Smooth muscle cell (in vitro differentiated cells): ENCODE measurements at regions not wholly inside any gene's neighbourhood (a gene's known extent, or its start where the extent isn't known, plus 50 kb on each side); places are given as distances from the start of the nearest gene placed in this dataset.

ENCODE experiments used
- DNase-seq: peaks from one replicate; lab custom pipeline; 2025; ENCODE audit not compliant: unreplicated experiment; lab: John Stamatoyannopoulos, UW
- H2AFZ ChIP-seq: fragments of 200-600 bp; sonication (generic); 2 replicates; pipeline ENCODE4 v1.6.0; 2016; ENCODE audit warnings: antibody characterized with exemption, low read depth, mild to moderate bottlenecking
- H3F3A ChIP-seq: fragments of 200-600 bp; sonication (generic); 2 replicates; pipeline ENCODE4 v1.6.0; 2017; ENCODE audit warnings: antibody characterized with exemption, low read depth
- H3K27ac ChIP-seq: fragments of 200-600 bp; sonication (generic); 2 replicates; pipeline ENCODE4 v1.5.1; 2016; ENCODE audit warnings: low read depth, mild to moderate bottlenecking
- H3K27me3 ChIP-seq: fragments of 200-600 bp; sonication (generic); 2 replicates; pipeline ENCODE4 v1.6.1; 2016; ENCODE audit warnings: low read depth, mild to moderate bottlenecking
- H3K36me3 ChIP-seq: fragments of 200-600 bp; sonication (generic); 2 replicates; pipeline ENCODE4 v1.5.1; 2016; ENCODE audit warnings: low read depth
- H3K4me1 ChIP-seq: fragments of 200-600 bp; sonication (generic); 2 replicates; pipeline ENCODE4 v1.5.1; 2016; ENCODE audit warnings: low read depth
- H3K4me2 ChIP-seq: fragments of 200-600 bp; sonication (generic); 2 replicates; pipeline ENCODE4 v1.6.0; 2016; ENCODE audit warnings: mild to moderate bottlenecking
- H3K4me3 ChIP-seq: fragments of 200-600 bp; sonication (generic); 2 replicates; pipeline ENCODE4 v1.5.1; 2016; ENCODE audit warnings: mild to moderate bottlenecking
- H3K79me2 ChIP-seq: fragments of 200-600 bp; sonication (generic); 2 replicates; pipeline ENCODE4 v1.6.0; 2016; ENCODE audit warnings: low read depth, mild to moderate bottlenecking
- H3K9ac ChIP-seq: fragments of 200-600 bp; sonication (generic); 2 replicates; pipeline ENCODE4 v1.6.0; 2016; ENCODE audit warnings: low read depth
- H3K9me3 ChIP-seq: fragments of 200-600 bp; sonication (generic); replicated peaks from 2 replicates; pipeline ENCODE4 v1.5.1; 2016; ENCODE audit warnings: low read depth
- H4K20me1 ChIP-seq: fragments of 200-600 bp; sonication (generic); 2 replicates; pipeline ENCODE4 v1.6.0; 2016; ENCODE audit warnings: low read depth
- CTCF ChIP-seq: fragments of 200-600 bp; sonication (generic); IDR thresholded peaks from 2 replicates; pipeline ENCODE4 v1.5.1; 2017; ENCODE audit warnings: borderline replicate concordance, mild to moderate bottlenecking, antibody characterized with exemption; ENCODE audit not compliant: insufficient read depth, poor library complexity, severe bottlenecking
- WGBS: methylation state at CpG from one replicate; pipeline ENCODE4 v1.1.7; 2016; ENCODE audit warnings: low lambda C conversion rate; 5-methylcytosine and 5-hydroxymethylcytosine counted together

- no peak overlapping the region for H3K4me3 ChIP-seq
- no peak overlapping the region for H2AFZ ChIP-seq
- H3K27ac ChIP-seq, result no peak overlapping the region
- no peaks in the 10 kb centered on the region for H3K79me2 ChIP-seq
- TF ChIP-seq CTCF, result no peak
- no peaks in the 10 kb centered on the region for H3K4me1 ChIP-seq
- H3K9ac ChIP-seq, result no peak overlapping the region
- WGBS, result 92% methylated on average over 2 of the region's 2 CpGs
- no peaks in the 10 kb centered on the region for H3K36me3 ChIP-seq
- H4K20me1 ChIP-seq, result no peaks in the 10 kb centered on the region
- H3F3A ChIP-seq, result no peaks in the 10 kb centered on the region
- no peak for DNase-seq
- H3K9me3 ChIP-seq, result no peaks in the 10 kb centered on the region
- H3K4me2 ChIP-seq, result no peak overlapping the region
- no peaks in the 10 kb centered on the region for H3K27me3 ChIP-seq
Observed at GRCh38 chr11:15412054-15412453, 297.3 kb downstream of the INSC start.

GRCh38 chr11:15418921-15419320 is 304.2 kb downstream of the INSC start:
- WGBS, result 87% methylated on average over 3 of the region's 3 CpGs
- TF ChIP-seq CTCF, result no peak
- no peaks in the 10 kb centered on the region for H3K27me3 ChIP-seq

GRCh38 chr11:15419696-15420095 is 305.0 kb downstream of the INSC start:
- no peaks in the 10 kb centered on the region for H3F3A ChIP-seq
- no peak overlapping the region for H2AFZ ChIP-seq
- no peak overlapping the region for H3K27ac ChIP-seq
- H3K27me3 ChIP-seq, result no peaks in the 10 kb centered on the region
- no peak overlapping the region for H3K4me3 ChIP-seq
- no peaks in the 10 kb centered on the region for H3K36me3 ChIP-seq
- no peaks in the 10 kb centered on the region for H3K9me3 ChIP-seq
- H3K4me2 ChIP-seq, result no peak overlapping the region
- no peaks in the 10 kb centered on the region for H4K20me1 ChIP-seq
- TF ChIP-seq CTCF, result no peak
- no peak for DNase-seq
- 91% methylated on average over 1 of the region's 1 CpG for WGBS
- H3K4me1 ChIP-seq, result no peaks in the 10 kb centered on the region
- no peak overlapping the region for H3K9ac ChIP-seq
- H3K79me2 ChIP-seq, result no peaks in the 10 kb centered on the region

More at GRCh38 chr11:15418921-15419320, 304.2 kb downstream of the INSC start:
- Histone ChIP-seq H3K4me1 (no peaks in the 10 kb centered on the region), H3K79me2 (no peaks in the 10 kb centered on the region), H3F3A (no peaks in the 10 kb centered on the region), H3K27ac (no peak overlapping the region), H3K9ac (no peak overlapping the region), H3K36me3 (no peaks in the 10 kb centered on the region), H3K4me3 (no peak overlapping the region), H3K4me2 (no peak overlapping the region), H2AFZ (no peak overlapping the region), H4K20me1 (no peaks in the 10 kb centered on the region), H3K9me3 (no peaks in the 10 kb centered on the region)
- no peak for DNase-seq

GRCh38 chr11:15430381-15430780 is 315.7 kb downstream of the INSC start:
- TF ChIP-seq CTCF, result no peak
- Histone ChIP-seq H3K79me2 (no peaks in the 10 kb centered on the region), H3K9ac (no peak overlapping the region), H4K20me1 (no peaks in the 10 kb centered on the region), H3K27ac (no peak overlapping the region), H3K4me1 (peaks cover 2% of the 10 kb centered on the region), H3K4me3 (no peak overlapping the region), H3F3A (peaks cover under 1% of the 10 kb centered on the region), H3K27me3 (peaks cover 4% of the 10 kb centered on the region), H2AFZ (no peak overlapping the region), H3K4me2 (no peak overlapping the region), H3K36me3 (no peaks in the 10 kb centered on the region), H3K9me3 (no peaks in the 10 kb centered on the region)
- DNase-seq, result no peak
- 91% methylated on average over 3 of the region's 3 CpGs for WGBS
